C4-2B (cell line): ENCODE measurements at regions not wholly inside any gene's neighbourhood (a gene's known extent, or its start where the extent isn't known, plus 50 kb on each side); places are given as distances from the start of the nearest gene placed in this dataset.

Experiments
- ZFX ChIP-seq: fragments of 450-650 bp; IDR thresholded peaks from 2 replicates; pipeline ENCODE4 v1.6.1; 2017
- TF ChIP-seq, protein P1 (sequence below): fragments of 450-650 bp; conservative IDR thresholded peaks from 2 replicates; pipeline ENCODE4 v1.5.1; 2017; ENCODE audit warnings: mild to moderate bottlenecking

DNA sequence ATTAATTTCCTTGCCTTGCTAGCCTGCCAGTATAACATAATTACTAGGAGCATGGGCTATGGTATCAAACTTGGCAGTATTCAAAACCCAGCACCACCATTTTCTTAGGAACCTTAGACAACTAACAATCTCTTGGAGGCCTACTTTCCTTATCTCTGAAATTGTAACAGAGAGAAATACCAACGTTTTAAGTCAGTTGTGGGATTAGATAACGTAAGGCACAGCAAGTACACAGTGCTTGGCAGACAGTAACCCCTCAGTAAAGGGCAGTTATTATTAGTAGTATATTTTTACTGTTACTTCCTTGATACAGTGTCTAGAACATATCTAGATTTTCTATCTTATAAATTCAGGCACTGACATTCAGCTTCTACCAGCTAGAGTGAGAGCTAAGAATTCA lies 309.6 kb downstream of the ACTL7B start:
- TF ChIP-seq, protein P1, sequence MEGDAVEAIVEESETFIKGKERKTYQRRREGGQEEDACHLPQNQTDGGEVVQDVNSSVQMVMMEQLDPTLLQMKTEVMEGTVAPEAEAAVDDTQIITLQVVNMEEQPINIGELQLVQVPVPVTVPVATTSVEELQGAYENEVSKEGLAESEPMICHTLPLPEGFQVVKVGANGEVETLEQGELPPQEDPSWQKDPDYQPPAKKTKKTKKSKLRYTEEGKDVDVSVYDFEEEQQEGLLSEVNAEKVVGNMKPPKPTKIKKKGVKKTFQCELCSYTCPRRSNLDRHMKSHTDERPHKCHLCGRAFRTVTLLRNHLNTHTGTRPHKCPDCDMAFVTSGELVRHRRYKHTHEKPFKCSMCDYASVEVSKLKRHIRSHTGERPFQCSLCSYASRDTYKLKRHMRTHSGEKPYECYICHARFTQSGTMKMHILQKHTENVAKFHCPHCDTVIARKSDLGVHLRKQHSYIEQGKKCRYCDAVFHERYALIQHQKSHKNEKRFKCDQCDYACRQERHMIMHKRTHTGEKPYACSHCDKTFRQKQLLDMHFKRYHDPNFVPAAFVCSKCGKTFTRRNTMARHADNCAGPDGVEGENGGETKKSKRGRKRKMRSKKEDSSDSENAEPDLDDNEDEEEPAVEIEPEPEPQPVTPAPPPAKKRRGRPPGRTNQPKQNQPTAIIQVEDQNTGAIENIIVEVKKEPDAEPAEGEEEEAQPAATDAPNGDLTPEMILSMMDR: no peak
- no peak for TF ChIP-seq ZFX
